Astrocyte (in vitro differentiated cells and primary cell): ENCODE measurements at regions not wholly inside any gene's neighbourhood (a gene's known extent, or its start where the extent isn't known, plus 50 kb on each side); places are given as distances from the start of the nearest gene placed in this dataset.

Source experiments
- DNase-seq: peaks from one replicate; pipeline ENCODE4 v3.0.0-alpha.2; 2010; ENCODE audit warnings: low read depth
- FAIRE-seq: peaks from 2 replicates; lab custom pipeline; 2011; peaks lifted over from hg19 to GRCh38; lab: Jason Lieb, UNC
- H2AFZ ChIP-seq: 2 replicates; pipeline ENCODE4 v1.6.0; 2012; ENCODE audit warnings: low read depth, low read length, inconsistent platforms
- H3K27ac ChIP-seq: 2 replicates; pipeline ENCODE4 v1.5.1; 2011; ENCODE audit warnings: low read depth, low read length, inconsistent platforms
- H3K27me3 ChIP-seq: 2 replicates; pipeline ENCODE4 v1.6.0; 2011; ENCODE audit warnings: low read length, inconsistent platforms; ENCODE audit not compliant: insufficient read depth
- H3K36me3 ChIP-seq: 2 replicates; pipeline ENCODE4 v1.5.1; 2011; ENCODE audit warnings: low read length, inconsistent platforms; ENCODE audit not compliant: insufficient read depth
- H3K4me1 ChIP-seq: 2 replicates; pipeline ENCODE4 v1.5.1; 2011; ENCODE audit warnings: low read length, inconsistent platforms; ENCODE audit not compliant: insufficient read depth
- H3K4me2 ChIP-seq: 2 replicates; pipeline ENCODE4 v1.6.0; 2012; ENCODE audit warnings: low read length, inconsistent platforms
- H3K4me3 ChIP-seq: 2 replicates; pipeline ENCODE4 v1.5.1; 2011; ENCODE audit warnings: low read depth, mild to moderate bottlenecking, low read length, inconsistent platforms; ENCODE audit not compliant: insufficient read depth
- H3K79me2 ChIP-seq: 2 replicates; pipeline ENCODE4 v1.6.0; 2012; ENCODE audit warnings: mild to moderate bottlenecking, low read length, inconsistent platforms; ENCODE audit not compliant: insufficient read depth
- H3K9ac ChIP-seq: 2 replicates; pipeline ENCODE4 v1.6.0; 2012; ENCODE audit warnings: mild to moderate bottlenecking, low read length, inconsistent platforms
- H3K9me3 ChIP-seq: 2 replicates; pipeline ENCODE4 v1.5.1; 2012; ENCODE audit warnings: low read depth, mild to moderate bottlenecking, low read length, inconsistent platforms; ENCODE audit not compliant: insufficient read depth
- H4K20me1 ChIP-seq: 2 replicates; pipeline ENCODE4 v1.6.0; 2012; ENCODE audit warnings: low read length, inconsistent platforms; ENCODE audit not compliant: insufficient read depth
- H3K27ac Mint-ChIP-seq: one replicate; pipeline ENCODE4 v1.8.0; 2021; ENCODE audit warnings: mild to moderate bottlenecking, mixed read lengths; ENCODE audit not compliant: unreplicated experiment
- H3K27me3 Mint-ChIP-seq: one replicate; pipeline ENCODE4 v1.8.0; 2021; ENCODE audit warnings: low read depth, mixed read lengths; ENCODE audit not compliant: unreplicated experiment
- H3K36me3 Mint-ChIP-seq: one replicate; pipeline ENCODE4 v1.8.0; 2021; ENCODE audit warnings: low read depth, mixed read lengths; ENCODE audit not compliant: unreplicated experiment
- H3K4me1 Mint-ChIP-seq: one replicate; pipeline ENCODE4 v1.8.0; 2021; ENCODE audit warnings: low read depth, mixed read lengths; ENCODE audit not compliant: unreplicated experiment
- H3K4me3 Mint-ChIP-seq: one replicate; pipeline ENCODE4 v1.8.0; 2021; ENCODE audit warnings: mild to moderate bottlenecking, moderate library complexity, mixed read lengths; ENCODE audit not compliant: unreplicated experiment
- H3K9me3 Mint-ChIP-seq: one replicate; pipeline ENCODE4 v1.8.0; 2021; ENCODE audit warnings: mild to moderate bottlenecking, mixed read lengths; ENCODE audit not compliant: unreplicated experiment
- CTCF ChIP-seq: IDR thresholded peaks from 2 replicates; pipeline ENCODE4 v1.5.1; 2011; ENCODE audit warnings: low read depth, mild to moderate bottlenecking, inconsistent platforms, low read length, moderate library complexity; ENCODE audit not compliant: insufficient read depth
- EZH2 ChIP-seq: IDR thresholded peaks from 2 replicates; pipeline ENCODE4 v1.6.1; 2012; ENCODE audit warnings: mild to moderate bottlenecking, low read length, inconsistent platforms; ENCODE audit not compliant: insufficient read depth

GRCh38 chr3:81980596-81981494, 219.4 kb upstream of the GBE1 start:
- Histone ChIP-seq H3K27me3 (no peaks in the 10 kb centered on the region), H3K79me2 (no peaks in the 10 kb centered on the region), H3K9me3 (no peaks in the 10 kb centered on the region), H2AFZ (peak overlapping the region; percentile 53), H3K4me1 (no peaks in the 10 kb centered on the region), H3K4me3 (no peak overlapping the region), H3K27ac (no peak overlapping the region), H3K36me3 (no peaks in the 10 kb centered on the region), H3K9ac (no peak overlapping the region), H3K4me2 (no peak overlapping the region), H4K20me1 (no peaks in the 10 kb centered on the region)
- DNase-seq (no peak), FAIRE-seq (no peak)
- no peak overlapping the region for H3K27ac Mint-ChIP-seq
- no peak for TF ChIP-seq EZH2
- no peak for TF ChIP-seq CTCF
- no peak overlapping the region for H3K4me3 Mint-ChIP-seq
- H3K9me3 Mint-ChIP-seq, result no peaks in the 10 kb centered on the region
- H3K36me3 Mint-ChIP-seq, result no peaks in the 10 kb centered on the region
- no peaks in the 10 kb centered on the region for H3K27me3 Mint-ChIP-seq
- no peaks in the 10 kb centered on the region for H3K4me1 Mint-ChIP-seq

- H3K4me2 ChIP-seq, result no peak overlapping the region
Observed at GRCh38 chr3:81974751-81975150, 213.3 kb upstream of the GBE1 start.

More at GRCh38 chr3:81974751-81975150, 213.3 kb upstream of the GBE1 start:
- Histone ChIP-seq H3K27ac (no peak overlapping the region), H3K36me3 (no peaks in the 10 kb centered on the region), H4K20me1 (no peaks in the 10 kb centered on the region), H3K9me3 (no peaks in the 10 kb centered on the region), H3K27me3 (no peaks in the 10 kb centered on the region), H3K4me1 (no peaks in the 10 kb centered on the region), H3K79me2 (no peaks in the 10 kb centered on the region), H3K4me3 (no peak overlapping the region), H3K9ac (no peak overlapping the region), H2AFZ (no peak overlapping the region)
- Mint-ChIP-seq H3K4me1 (no peaks in the 10 kb centered on the region), H3K4me3 (no peak overlapping the region), H3K27me3 (no peaks in the 10 kb centered on the region), H3K27ac (no peak overlapping the region), H3K36me3 (no peaks in the 10 kb centered on the region), H3K9me3 (peaks cover 8% of the 10 kb centered on the region)
- TF ChIP-seq CTCF (no peak), EZH2 (no peak)
- no peak for DNase-seq
- FAIRE-seq, result no peak
